Gastrocnemius medialis (tissue), 4 donors: ENCODE measurements at regions not wholly inside any gene's neighbourhood (a gene's known extent, or its start where the extent isn't known, plus 50 kb on each side); places are given as distances from the start of the nearest gene placed in this dataset.

ENCODE experiments used
- ATAC-seq, 2 donors: fragments of 150-250 bp; one replicate each; pipeline ENCODE4 v1.9.1; 2016
- DNase-seq, 2 donors: peaks; one replicate each; pipeline ENCODE4 v3.0.0-alpha.2; 2019
- H3K27ac ChIP-seq, 4 donors: fragments of 200-600 bp; sonication (generic); 1 replicate in 1 of 4; 2 replicates in 3 of 4; pipeline ENCODE4 v1.5.1; 2016 to 2018; ENCODE audit warnings: mild to moderate bottlenecking in 2 of 4, moderate library complexity in 1 of 4
- H3K27me3 ChIP-seq, 3 donors: fragments of 200-600 bp; sonication (generic) in 2 of 3; 1 replicate in 1 of 3; 2 replicates in 2 of 3; pipeline versions ENCODE4 v1.5.1 to v1.6.0; 2016 to 2019; ENCODE audit warnings: mild to moderate bottlenecking in 1 of 3, moderate library complexity in 1 of 3
- H3K36me3 ChIP-seq, 2 donors: fragments of 200-600 bp; sonication (generic) in 1 of 2; one replicate each; pipeline ENCODE4 v1.5.1; 2017 to 2018
- H3K4me1 ChIP-seq, 2 donors: fragments of 200-600 bp; sonication (generic) in 1 of 2; one replicate each; pipeline ENCODE4 v1.5.1; 2016 to 2017; ENCODE audit warnings: mild to moderate bottlenecking in 2 of 2
- H3K4me3 ChIP-seq, 4 donors: fragments of 200-600 bp; sonication (generic) in 3 of 4; 1 replicate in 1 of 4; 2 replicates in 3 of 4; pipeline ENCODE4 v1.5.1; 2016 to 2019; ENCODE audit warnings: mild to moderate bottlenecking in 2 of 4
- H3K9me3 ChIP-seq, 3 donors: fragments of 200-600 bp; sonication (generic) in 2 of 3; 1 replicate in 1 of 3; 2 replicates in 2 of 3; pipeline ENCODE4 v1.5.1; 2016 to 2019
- POLR2A ChIP-seq, 2 donors: fragments of 450-650 bp; IDR thresholded peaks; one replicate each; pipeline ENCODE4 v1.6.1; 2017; ENCODE audit warnings: antibody characterized with exemption in 2 of 2, mild to moderate bottlenecking in 2 of 2, moderate library complexity in 2 of 2
- in situ Hi-C, 4 donors: fragments of 200-750 bp; cut with MboI; loops; one replicate each; pipeline versions ENCODE4 v1.15.0 to v1.8.0; 2017; ENCODE audit warnings: low sequenced_read_pairs in 4 of 4
- intact Hi-C: fragments of 100-400 bp; cut with DNase I; formaldehyde crosslinking; loops from one replicate; pipeline ENCODE4 v1.15.1; 2023; ENCODE audit warnings: low total_unique reads
- TF ChIP-seq, protein P1 (sequence below), 5 experiments: fragments of 450-650 bp in 3 of 5; fragments of 200-600 bp in 2 of 5; sonication (generic) in 2 of 5; IDR thresholded peaks in 4 of 5; conservative IDR thresholded peaks in 1 of 5; 1 replicate in 4 of 5; 2 replicates in 1 of 5; pipeline ENCODE4 v1.5.1; 2016 to 2019; ENCODE audit warnings: antibody characterized with exemption in 5 of 5, mild to moderate bottlenecking in 3 of 5, moderate library complexity in 3 of 5

DNA sequence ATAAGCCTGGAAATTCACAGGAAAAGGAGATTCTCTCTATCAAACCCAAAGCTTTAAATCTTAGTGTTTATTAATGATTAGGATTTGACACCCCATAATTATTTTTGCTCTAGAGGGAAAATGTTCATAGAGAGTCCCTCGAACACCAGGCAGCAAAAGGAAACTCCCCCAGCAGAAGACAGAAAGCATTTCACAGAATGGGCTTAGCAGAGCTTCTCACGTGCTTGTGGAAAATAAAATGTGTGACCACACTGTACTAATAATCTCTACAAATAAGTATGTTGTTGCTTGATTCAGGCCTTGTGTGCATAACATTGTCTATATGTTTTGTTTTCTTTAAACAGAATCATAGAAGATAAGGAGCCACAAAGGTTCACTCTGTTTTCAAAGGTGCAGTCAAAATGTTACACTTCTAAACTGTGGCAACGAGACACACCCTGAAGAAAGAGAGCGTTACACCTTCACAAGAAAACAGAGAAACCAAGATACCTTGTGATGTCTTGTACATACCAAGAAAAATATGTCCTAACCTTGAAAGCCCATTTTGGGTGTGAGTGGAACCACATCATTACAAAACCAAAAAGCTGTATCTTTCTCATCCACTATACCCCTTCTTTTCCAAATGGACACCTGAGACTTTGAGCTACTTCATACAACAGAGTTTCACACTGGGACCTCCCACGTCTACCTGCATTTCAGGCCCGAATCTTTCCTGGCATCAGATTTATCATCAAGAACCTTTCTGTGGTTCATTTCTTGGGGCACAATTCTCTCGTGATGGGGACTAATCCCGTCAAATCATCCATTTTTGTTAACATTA, 282.5 kb downstream of the ETS1 start:
- ATAC-seq (no peak), DNase-seq (no peak)
- intact Hi-C loops: no loop called here
- Histone ChIP-seq H3K4me1 (no peaks in the 10 kb centered on the region), H3K27me3 (no peaks in the 10 kb centered on the region), H3K36me3 (no peaks in the 10 kb centered on the region), H3K4me3 (no peak overlapping the region), H3K9me3 (no peaks in the 10 kb centered on the region), H3K27ac (no peak overlapping the region)
- in situ Hi-C loops: no loop called here
- TF ChIP-seq, protein P1, sequence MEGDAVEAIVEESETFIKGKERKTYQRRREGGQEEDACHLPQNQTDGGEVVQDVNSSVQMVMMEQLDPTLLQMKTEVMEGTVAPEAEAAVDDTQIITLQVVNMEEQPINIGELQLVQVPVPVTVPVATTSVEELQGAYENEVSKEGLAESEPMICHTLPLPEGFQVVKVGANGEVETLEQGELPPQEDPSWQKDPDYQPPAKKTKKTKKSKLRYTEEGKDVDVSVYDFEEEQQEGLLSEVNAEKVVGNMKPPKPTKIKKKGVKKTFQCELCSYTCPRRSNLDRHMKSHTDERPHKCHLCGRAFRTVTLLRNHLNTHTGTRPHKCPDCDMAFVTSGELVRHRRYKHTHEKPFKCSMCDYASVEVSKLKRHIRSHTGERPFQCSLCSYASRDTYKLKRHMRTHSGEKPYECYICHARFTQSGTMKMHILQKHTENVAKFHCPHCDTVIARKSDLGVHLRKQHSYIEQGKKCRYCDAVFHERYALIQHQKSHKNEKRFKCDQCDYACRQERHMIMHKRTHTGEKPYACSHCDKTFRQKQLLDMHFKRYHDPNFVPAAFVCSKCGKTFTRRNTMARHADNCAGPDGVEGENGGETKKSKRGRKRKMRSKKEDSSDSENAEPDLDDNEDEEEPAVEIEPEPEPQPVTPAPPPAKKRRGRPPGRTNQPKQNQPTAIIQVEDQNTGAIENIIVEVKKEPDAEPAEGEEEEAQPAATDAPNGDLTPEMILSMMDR (IDR thresholded peaks at IDR 0.05 in 4 of 5, conservative IDR thresholded peaks at IDR 0.05 in 1 of 5): no peak
- TF ChIP-seq POLR2A (IDR thresholded peaks at IDR 0.05): no peak

DNA sequence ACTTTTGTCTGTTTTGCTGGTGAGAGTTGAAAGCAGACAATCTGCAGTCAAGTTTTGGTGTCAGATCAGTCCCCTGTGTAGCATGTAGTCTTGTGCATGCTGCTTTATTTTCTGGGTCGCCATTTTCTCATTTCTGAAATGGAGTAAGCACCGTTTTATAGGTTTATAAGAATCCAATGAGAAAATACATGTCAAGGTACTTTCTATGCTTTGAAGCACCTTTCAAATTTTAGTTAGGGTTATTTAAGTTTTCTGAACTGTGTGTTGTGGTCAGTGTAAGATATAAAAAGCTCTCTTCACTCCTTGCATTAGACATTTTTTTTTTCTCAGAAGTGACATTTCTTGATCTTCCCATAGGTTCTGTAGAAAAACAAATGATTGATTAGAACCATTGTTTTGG, 283.2 kb downstream of the ETS1 start:
- ATAC-seq (no peak), DNase-seq (no peak)
- no peak for TF ChIP-seq POLR2A (IDR thresholded peaks at IDR 0.05)
- TF ChIP-seq, protein P1 (IDR thresholded peaks at IDR 0.05 in 4 of 5, conservative IDR thresholded peaks at IDR 0.05 in 1 of 5): no peak
- intact Hi-C loops (no loop called here), in situ Hi-C loops (no loop called here)
- Histone ChIP-seq H3K36me3 (no peaks in the 10 kb centered on the region), H3K27ac (no peak overlapping the region), H3K9me3 (no peaks in the 10 kb centered on the region), H3K4me3 (no peak overlapping the region), H3K4me1 (peaks cover 0 to 6% of the 10 kb centered on the region in 2 donors), H3K27me3 (no peaks in the 10 kb centered on the region)

DNA sequence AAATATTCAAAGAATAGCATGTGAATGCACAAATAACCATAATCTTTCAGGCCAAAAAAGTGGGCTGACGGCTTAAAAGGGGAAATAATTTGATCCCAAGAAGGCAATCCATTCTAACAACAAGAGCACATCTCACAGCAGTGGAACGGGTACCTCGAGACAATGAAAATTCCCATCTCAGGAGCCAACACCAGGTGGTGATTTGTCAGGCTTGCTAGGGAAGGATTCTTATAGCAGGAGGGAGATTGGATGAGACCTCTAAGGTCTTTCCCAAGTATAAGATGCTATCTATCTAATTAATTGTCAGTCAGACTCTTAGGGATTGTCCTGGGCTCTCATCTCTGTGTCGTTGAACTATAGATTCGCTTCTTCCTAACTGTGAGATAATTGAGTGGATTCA, 284.0 kb downstream of the ETS1 start:
- H3K27ac ChIP-seq: no peak overlapping the region
- ATAC-seq: no peak
- no peaks in the 10 kb centered on the region for H3K9me3 ChIP-seq
- H3K4me3 ChIP-seq: no peak overlapping the region
- H3K27me3 ChIP-seq: no peaks in the 10 kb centered on the region
- DNase-seq: no peak
- H3K36me3 ChIP-seq: no peaks in the 10 kb centered on the region
- intact Hi-C loops (no loop called here), in situ Hi-C loops (no loop called here)
- TF ChIP-seq, protein P1 (IDR thresholded peaks at IDR 0.05 in 4 of 5, conservative IDR thresholded peaks at IDR 0.05 in 1 of 5): no peak
- no peak for TF ChIP-seq POLR2A (IDR thresholded peaks at IDR 0.05)
- H3K4me1 ChIP-seq: peaks cover 0 to 11% of the 10 kb centered on the region in 2 donors

GRCh38 chr11:128302425-128303186, 284.8 kb downstream of the ETS1 start:
- H3K27ac ChIP-seq: no peak overlapping the region
- ATAC-seq (no peak), DNase-seq (no peak)
- H3K4me3 ChIP-seq: no peak overlapping the region
- H3K36me3 ChIP-seq: no peaks in the 10 kb centered on the region
- no peaks in the 10 kb centered on the region for H3K27me3 ChIP-seq
- in situ Hi-C loops (no loop called here), intact Hi-C loops (no loop called here)
- TF ChIP-seq, protein P1 (IDR thresholded peaks at IDR 0.05 in 4 of 5, conservative IDR thresholded peaks at IDR 0.05 in 1 of 5): no peak
- TF ChIP-seq POLR2A (IDR thresholded peaks at IDR 0.05): no peak
- no peaks in the 10 kb centered on the region for H3K9me3 ChIP-seq
- peaks cover 0 to 16% of the 10 kb centered on the region in 2 donors for H3K4me1 ChIP-seq
